CD4-positive, alpha-beta T cell treated with Interleukin-6 at 100 ng/mL for 8 hours (primary cell): ENCODE measurements at regions not wholly inside any gene's neighbourhood (a gene's known extent, or its start where the extent isn't known, plus 50 kb on each side); places are given as distances from the start of the nearest gene placed in this dataset.
"Not testable (repeated sequence)": the region's sequence is repeated elsewhere in the genome, so short reads cannot be mapped to it uniquely, and the experiment has no call there.

Experiments
- DNase-seq: peaks from one replicate; pipeline ENCODE4 v3.0.0-alpha.2; 2020; ENCODE audit warnings: mixed read lengths, low spot score

DNA sequence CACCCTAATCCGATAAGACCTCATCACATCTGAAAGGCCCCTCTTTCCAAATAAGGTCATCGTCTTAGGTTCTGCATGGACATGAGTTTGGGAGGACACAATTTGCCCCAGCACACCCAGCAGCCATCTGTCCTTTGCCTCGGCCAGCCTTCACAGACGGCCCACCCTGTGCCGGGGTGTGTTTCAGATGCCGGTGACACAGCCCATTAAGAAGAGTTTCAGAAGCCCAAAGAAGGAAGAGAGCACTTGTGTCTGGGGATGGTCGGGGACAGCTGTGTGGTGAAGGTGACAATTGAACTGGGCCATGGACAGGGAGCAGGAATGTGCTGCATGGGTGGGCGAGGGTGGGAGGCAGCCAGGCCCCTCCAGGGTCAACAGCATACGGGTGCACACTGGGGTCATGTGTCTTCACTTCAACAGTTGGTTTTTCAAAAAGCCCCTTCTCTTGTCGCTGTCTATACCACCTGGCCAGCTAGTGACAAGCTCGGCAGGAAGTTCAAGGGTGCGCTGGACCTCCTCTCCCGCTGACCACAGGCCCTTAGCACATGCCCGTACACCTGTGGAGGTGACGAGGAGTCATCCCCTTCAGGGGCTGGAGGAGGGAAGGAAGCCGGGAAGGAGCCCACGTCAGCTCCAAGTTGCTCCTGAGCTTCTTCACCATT, 183.1 kb downstream of the C16orf95 start:
- DNase-seq = no peak

DNA sequence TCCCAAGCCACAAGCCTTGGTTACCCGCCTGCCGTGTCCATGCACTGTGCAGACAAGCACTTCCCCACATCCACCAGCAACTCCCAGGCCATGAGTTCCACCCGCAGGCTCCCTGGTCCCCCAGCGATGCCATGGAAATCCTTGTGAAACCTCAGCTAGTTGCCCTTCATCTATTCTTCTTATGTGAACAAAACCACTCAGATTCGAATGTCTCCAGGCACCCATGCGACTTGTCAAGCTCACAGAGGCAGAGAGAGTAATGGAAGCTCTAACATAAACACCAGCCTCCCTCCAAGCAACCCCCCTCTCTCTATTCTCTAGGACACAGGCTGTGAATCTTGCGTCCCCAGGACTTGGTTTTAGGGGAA, 182.6 kb downstream of the C16orf95 start:
- DNase-seq = no peak

DNA sequence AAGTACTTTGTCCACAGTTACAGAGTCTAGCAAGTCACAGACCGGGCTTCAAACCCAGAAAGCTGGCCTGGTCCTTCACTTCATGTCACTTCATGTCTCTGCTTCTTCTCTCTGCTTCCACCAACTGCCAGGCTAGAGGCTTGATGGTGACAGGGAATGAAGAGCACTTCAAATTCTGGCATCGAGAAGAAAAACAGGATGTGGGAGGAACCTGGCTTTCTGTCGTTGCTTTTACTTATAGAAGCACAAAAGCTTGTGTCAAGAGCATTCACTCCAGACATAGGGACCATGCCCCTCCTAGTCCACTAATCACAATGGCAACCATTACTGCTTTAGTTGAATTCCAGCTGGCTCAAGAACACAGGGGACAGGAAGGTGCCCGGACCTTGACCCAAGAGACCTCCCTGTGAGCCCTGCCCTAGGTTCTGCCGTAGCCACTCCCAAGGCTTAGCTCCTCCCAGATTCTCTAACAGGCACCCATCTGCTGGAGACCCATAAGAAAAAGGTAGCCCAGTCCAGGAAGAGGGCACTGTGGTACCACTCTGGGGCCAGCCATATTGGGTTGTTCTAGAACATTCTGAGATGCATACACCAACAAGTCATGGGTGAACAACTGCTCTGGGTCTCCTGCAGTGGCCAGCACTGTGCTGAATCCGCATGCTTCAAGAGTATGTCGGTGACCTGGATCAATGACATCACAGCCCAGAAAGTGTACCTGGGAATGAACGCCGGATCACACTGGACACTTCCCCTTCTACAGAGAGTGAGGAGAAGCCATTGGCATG, 181.8 kb downstream of the C16orf95 start:
- no peak for DNase-seq

DNA sequence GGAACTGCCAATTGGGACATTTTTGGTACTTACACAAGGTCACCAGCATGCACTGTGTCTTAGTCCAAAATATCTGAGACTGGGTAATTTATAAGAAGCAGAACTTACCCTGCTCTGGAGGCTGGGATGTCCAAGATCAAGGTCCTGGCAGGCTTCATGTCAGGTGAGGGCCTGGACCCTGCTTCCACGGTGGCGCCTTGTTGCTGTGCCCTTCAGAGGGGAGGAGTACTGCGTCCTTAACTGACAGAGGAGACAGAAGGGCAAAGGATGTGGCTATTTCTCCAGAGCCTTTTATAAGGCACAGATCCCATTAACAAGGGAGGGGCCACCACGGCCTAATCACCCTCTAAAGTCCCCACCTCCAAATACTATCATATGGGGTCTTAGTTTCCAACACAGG, 178.9 kb downstream of the C16orf95 start:
- DNase-seq = no peak

DNA sequence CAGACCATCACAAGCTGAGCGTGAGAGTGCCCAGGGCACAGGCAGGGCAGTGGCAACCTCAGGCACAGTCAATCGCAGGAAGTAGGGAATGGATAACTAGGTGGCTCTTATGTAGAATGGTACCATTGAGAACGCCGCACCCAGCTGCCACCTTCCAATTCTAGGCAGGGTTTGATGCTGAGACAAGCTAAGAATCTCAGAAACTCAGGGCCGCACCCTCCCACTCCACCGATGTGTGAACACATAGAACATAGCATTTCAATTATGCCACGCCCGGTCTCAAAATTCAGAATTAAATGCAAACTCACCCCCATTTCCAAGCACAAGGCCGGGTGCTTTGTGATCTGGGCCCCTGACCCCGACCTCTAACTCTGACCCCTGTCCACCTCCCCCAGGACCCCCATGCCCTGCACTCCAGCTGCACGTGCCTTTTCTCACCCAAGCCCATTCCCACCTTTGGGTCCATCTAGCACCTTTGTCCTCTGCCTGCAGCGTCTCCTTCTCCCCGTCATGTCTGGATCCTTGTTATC, 178.4 kb downstream of the C16orf95 start:
- DNase-seq = no peak

DNA sequence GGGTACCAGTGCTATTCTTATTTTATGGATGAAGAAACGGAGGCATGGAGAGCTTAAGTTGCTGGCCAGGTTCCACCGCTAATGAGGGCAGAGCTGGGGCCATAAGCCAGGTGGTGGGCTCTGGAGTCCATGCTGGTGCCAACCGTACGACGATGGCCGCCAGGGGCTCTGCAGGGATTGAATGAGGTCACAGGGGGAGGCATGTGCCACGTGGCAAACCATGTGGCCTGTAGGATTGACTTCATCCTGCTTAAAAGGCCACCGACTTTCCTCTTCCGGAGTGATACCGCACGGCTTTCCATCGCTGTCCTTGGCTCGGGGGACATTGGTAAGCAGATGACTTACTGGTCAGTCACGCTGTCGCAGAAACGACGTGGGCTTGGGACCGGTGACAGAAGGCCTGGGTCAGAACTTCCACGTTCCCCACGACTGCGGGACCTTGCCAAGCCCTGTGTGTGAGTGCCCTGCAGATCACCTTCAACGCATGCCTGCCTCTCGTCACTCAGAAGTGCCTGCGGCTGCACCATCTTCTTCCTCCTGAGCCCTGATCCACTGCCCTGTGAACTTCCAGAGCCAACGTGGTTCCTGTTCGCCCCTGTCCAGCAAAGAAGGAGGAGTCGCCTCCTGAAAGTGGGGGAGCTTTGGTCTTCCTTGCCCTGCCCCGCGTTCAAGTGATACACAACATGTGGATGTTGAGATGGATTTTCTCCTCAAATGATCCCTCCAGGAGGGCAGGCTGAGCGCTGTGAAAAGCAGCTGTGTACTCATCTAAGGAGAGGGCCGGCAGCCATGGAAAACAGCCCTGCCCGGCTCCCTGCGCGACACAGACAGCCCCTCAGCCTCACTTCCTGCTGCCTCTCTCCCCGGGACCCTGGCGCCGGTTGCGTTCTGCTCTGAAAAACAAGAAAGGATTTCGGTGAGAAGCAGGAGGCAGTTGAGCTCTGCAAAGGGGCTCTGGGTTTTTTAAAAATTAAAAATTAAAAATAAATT, 176.7 kb downstream of the C16orf95 start:
- no peak for DNase-seq

DNA sequence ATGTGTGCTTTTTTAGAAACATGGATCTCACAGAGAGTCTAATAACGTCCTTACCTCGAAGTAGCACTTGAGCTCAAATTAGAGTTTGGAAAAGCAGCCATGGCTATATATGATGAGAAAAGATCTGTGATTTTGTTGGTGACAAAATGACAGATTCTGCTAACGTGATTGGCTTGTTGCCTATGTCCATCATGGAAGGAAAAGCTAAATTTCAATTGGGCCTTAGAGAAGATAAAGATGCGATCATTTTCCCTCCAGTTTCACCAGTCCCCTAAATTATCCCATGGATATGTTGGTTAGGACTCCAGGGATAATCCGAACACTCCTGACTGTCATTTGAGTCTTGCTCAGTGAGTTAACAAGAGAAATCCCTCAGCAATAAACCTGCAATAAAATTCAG, 175.8 kb downstream of the C16orf95 start:
- DNase-seq = no peak

DNA sequence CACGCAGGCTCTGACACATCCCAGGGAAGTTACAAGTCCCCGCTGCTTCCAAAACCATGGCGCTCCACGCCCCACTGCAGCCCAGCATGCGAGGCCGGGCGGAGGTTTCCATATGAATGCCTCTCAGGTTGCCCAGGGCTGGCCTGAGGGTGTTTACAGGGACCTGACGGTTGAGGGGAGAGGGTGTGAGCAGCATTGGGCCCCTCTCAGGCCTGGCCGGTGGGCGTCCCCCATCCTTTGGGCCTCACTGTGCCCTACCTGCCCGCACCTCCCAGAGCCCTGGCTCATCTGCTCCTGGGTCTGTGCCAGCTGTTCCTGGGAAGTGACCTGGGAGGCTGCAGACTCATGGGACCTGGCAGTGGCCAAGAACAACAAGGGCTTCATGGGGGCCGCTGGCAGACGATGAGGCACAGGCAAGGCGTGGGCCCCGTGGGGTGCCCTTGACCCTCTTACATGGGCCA, 173.5 kb downstream of the C16orf95 start:
- DNase-seq = no peak

DNA sequence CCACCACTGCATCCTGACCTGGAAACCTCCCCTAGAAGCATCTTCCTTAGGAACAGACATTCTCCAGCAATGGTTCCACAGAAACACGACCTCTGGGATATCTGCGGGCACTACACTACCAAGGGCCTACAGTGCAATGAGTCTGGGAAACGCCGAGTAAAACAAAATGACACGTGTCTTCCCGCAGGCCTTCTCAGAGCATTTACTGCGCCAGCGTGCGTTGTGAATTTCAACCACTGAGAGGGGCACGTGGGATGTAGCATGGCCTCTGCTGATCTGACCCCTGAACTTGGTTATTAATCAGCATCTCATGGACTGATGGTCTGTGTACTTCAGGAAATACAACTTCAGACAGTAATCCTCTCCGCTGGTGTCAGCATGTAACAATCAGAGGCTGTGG, 173.0 kb downstream of the C16orf95 start:
- no peak for DNase-seq

DNA sequence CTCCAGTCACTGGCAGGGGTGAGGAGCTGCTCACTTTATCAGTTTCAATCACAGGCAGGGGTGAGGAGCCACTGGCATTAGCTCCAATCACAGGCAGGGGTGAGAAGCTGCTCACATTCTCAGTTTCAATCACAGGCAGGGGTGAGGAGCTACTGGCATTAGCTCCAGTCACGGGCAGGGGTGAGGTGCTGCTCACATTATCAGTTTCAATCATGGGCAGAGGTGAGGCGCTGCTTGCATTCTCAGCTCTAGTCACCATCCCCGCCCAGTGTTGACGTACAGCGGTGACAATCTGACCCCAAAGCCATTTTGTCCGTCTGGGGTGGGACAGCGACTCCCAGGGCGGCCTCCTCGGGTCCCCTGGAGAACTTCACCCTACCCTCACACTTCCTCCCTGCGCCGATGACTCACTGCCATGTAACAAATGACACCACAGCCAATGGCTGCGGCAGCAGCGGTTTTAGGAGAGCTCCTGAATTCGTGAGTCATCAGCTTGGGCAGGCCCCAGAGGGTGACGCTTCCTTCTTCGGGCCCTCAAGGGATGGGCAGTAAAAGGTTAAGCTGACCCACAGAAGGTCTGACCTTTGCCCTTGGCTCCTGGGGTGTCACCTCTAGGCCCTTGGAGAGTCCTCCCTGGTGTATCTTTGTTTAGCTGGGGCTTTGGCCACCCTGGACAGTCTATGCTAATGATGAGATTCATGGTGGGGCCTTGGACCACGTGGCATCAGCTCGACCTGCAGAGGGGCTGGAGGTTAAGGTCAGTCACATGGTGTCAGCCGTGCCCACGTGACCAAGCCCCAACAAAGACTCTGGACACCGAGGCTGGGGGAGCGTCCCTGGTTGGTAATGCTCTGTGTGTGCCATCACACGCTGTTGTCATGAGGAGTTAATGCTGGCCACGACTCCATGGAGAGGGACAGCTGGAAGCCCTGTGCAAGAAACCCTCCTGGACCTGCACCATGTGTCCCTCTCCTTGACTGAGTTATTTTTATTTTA, 171.7 kb downstream of the C16orf95 start:
- DNase-seq = no peak

DNA sequence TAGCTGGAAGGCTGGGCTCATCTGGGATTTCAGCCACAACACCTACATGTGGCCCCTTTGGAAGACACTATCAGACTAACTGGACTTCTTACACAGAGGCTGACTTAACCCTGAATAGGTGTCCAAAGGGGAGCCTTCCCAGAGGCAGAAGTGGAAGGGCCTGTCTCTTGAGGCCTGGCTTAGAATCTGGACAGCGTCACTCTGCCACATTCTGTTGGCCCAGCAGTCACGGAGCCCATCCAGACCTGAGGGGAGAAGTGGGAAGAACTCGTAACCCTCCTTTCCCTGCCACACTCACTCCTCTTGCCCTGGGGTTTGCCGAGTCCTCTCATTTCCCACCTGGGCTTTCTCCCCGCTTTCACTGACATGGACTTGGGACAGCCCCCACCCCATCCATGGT, 170.5 kb downstream of the C16orf95 start:
- no peak for DNase-seq

DNA sequence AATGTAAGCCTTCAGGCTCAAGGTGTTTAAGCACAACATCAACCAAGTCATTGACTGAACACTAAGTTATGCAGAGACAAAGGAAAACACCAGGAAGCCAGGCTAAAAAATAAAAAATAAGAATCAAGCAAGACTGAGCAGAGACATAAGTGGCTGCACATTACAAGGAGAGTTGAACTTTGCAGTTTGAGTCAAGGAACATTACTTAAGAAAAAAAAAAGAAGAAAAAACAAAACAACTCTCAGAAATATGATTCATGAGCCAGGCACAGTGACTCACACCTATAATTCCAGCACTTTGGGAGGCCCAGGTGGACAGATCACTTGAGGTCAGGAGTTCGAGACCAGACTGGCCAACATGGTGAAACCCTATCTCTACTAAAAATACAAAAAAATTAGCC, 168.1 kb downstream of the C16orf95 start:
- no peak for DNase-seq

DNA sequence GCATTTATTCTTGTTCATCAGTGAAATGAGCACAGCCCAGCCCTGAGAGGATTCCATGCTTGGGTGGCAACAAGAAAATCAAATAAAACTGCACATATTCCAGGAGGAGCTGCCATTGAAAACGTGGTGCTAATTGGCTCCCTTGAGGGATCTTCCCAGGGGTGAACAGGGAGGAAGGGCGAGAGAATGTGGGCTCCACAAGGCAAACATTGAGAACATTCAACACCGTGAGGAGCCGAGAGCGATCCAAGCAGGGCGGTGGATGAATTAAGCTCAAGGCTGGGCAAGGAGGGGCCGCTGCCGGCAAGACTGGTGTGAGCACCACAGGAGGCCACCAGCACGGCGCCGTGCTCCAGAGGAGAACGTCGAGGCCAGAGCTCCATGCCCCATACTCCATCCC, 166.9 kb downstream of the C16orf95 start:
- no peak for DNase-seq

DNA sequence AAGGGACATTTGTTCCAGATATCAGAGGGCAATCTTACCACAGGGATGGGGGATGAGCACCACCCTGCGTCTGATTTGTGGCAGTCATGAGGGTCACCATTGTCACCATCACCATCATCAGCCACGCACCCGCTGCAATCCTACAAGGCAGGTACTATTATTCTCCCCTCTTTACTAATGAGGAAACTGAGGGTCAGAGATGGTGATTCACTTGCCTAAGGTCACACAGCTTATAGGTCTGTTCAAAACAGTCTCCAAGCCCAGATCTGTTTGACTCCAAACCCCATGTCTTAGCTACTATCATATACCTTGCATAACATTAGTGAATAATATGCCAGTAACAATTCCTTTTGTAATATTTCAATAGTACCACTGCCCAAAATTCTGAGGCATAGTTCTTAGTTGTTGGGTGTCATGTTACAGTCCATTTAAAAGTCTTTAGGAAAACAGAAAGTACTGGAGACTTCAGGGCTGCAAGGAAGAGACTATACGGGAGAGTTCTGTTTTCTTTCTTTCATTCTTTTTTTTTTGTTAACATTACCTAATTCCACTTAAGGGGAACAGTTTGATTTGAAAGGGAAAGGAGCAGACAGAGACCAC, 166.4 kb downstream of the C16orf95 start:
- no peak for DNase-seq

DNA sequence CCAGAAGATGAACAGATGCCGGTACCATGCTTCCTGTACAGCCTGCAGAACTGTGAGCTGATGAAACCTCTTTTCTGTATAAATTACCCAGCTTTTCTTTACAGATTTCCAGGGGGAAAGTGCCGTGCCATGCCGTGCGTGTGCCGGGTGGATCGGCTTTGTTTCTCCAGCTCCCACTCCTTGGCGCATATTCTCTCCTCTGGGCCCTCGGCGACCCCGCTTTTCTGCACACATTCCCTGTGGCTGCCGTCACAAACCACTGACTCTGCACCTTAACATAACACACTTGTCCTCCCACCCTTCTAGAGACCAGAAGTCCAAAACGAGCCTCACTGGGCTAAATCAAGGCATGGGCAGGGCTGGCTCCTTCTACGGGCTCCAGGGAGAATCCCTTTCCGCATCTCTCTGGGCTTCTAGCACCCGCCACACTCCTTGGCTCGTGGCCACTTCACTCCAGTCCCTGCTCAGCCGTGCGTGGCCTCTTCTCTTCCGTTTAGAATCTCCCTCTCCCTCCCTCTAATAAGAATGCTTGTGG, 164.9 kb downstream of the C16orf95 start:
- DNase-seq = no peak

DNA sequence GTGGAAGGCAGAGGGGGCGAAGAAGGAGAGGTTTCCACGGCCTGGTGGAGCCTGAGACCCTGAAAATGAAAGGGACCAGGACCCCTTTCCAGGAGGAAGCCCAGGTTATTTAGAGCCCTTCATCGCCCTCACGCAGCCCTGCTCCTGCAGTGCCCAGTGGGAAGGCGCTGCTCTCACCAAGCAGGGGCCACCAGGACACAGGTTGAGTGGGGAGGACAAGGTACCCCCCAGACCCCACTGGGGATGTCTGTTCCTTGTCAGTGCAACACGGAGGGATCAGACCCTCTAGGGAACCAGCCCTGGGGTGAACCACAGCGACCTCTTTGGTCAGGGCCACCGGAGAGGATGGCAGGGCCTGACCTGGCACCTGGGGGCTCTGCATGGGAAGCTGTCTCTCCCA, 163.9 kb downstream of the C16orf95 start:
- no peak for DNase-seq

DNA sequence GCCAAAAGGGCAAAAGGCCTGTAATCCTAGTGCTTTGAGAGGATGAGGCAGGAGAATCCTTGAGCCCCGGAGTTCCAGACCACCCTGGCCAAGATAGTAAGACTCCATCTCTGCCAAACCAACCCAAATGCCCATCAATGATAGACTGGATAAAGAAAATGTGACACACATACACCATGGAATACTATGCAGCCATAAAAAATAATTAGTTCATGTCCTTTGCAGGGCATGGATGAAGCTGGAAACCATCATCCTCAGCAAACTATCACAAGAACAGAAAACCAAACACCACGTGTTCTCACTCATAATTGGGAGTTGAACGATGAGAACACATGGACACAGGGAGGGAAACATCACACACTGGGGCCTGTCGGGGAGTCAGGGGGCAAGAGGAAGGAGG, 161.9 kb downstream of the C16orf95 start:
- DNase-seq = not testable (repeated sequence)

DNA sequence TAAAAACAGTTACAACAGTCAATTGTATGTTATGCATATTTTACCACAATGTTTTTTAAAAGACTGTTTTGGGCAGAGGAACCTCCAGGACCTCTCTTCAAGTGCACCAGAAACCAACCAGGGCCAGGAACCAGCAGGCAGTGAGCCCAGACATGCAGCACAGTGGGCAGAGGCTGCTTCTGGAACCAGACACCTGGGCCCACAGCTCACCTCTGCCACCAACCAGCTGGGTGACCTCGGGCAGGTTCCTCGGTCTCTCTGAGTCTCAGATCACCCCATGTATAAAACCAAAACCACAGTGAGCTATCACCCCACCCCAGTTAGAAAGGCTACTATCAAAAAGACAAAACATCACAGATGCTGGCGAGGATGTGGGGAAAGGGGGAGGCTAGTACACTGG, 161.0 kb downstream of the C16orf95 start:
- no peak for DNase-seq

DNA sequence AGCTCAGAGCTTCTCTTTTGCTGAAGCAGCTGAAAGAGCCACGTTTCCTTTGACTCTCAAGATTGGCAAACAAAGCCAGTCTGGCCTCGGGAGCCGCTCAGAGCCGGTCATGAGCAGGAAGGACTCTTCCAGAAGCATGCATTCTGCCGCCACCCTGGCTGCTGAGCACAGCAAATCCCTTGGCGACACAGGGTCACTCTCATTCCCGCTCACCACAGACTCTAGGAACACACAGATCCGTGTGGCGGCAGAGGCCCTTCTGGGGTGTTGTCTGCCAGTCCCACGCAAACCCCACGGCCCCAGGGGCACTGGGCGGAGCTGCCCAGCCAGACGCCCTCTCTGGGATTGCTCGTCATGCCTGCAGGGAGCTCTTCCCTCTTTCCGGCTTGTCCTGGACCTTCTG, 157.0 kb downstream of the C16orf95 start:
- DNase-seq = no peak

DNA sequence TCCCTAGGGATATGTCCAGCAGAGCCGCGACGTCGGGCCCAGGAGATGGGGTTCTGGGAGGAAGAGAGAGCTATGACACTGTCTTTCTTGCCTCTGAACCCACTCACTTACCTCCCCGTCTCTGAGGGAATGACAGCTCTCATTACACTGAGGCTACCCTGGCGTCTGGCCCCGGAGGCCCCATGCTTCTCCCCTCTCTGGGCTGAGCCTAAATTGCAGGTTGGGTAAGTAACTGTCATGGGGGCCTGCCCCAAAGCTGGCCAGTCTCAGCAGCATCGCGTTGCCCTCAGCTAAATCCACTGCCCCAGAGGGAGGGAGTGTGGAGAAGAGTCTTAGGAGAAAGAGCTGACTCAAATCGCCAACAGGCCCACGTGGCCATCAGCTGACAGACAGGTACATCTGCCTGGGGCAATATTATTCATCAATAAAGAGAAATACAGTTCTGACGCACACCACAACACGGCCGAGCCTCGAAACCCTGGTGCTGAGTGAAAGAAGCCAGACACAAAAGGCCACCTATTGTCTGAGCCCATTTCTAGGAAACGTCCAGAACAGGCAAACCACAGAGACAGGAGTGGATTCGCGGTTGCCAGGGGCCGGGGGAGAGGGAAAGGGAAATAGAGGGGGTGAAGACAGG, 156.4 kb downstream of the C16orf95 start:
- DNase-seq = no peak
